GM19467 (cell line): ENCODE measurements at regions not wholly inside any gene's neighbourhood (a gene's known extent, or its start where the extent isn't known, plus 50 kb on each side); places are given as distances from the start of the nearest gene placed in this dataset.

ENCODE experiments used
- ATAC-seq: cut with Tn5 transposase; IDR thresholded peaks from one replicate; pipeline ENCODE4 v1.9.1; 2021; ENCODE audit warnings: mild to moderate bottlenecking, moderate library complexity; ENCODE audit not compliant: unreplicated experiment

GRCh38 chr12:65759735-65760134 lies 64.5 kb upstream of the HMGA2 start:
- no peak for ATAC-seq

- no peak for ATAC-seq
Measured at GRCh38 chr12:65761301-65761700, 63.0 kb upstream of the HMGA2 start.

GRCh38 chr12:65764325-65764724 lies 60.0 kb upstream of the HMGA2 start:
- no peak for ATAC-seq

GRCh38 chr12:65765436-65765813 lies 58.9 kb upstream of the HMGA2 start:
- no peak for ATAC-seq

GRCh38 chr12:65769880-65770279 lies 54.4 kb upstream of the HMGA2 start:
- ATAC-seq, result no peak
